NCI-H2196 treated with DMSO at 0.1 percent for 48 hours (cell line): ENCODE measurements at regions not wholly inside any gene's neighbourhood (a gene's known extent, or its start where the extent isn't known, plus 50 kb on each side); places are given as distances from the start of the nearest gene placed in this dataset.
"Not testable (repeated sequence)": the region's sequence is repeated elsewhere in the genome, so short reads cannot be mapped to it uniquely, and the experiment has no call there.

Source experiments
- DNase-seq: peaks from one replicate; lab custom pipeline; 2025; ENCODE audit not compliant: unreplicated experiment; lab: John Stamatoyannopoulos, UW

- no peak for DNase-seq
Measured at GRCh38 chr14:106605548-106606448, 1079.4 kb downstream of the TMEM121 start.

GRCh38 chr14:106606936-106607335, 1080.6 kb downstream of the TMEM121 start:
- no peak for DNase-seq

GRCh38 chr14:106610691-106611090, 1084.3 kb downstream of the TMEM121 start:
- DNase-seq = no peak

GRCh38 chr14:106613256-106613655, 1086.9 kb downstream of the TMEM121 start:
- DNase-seq = no peak

- DNase-seq = not testable (repeated sequence)
Measured at GRCh38 chr14:106618471-106618951, 1092.1 kb downstream of the TMEM121 start.

- no peak for DNase-seq
Measured at GRCh38 chr14:106619606-106620005, 1093.2 kb downstream of the TMEM121 start.

GRCh38 chr14:106620368-106620767, 1094.0 kb downstream of the TMEM121 start:
- DNase-seq = no peak

GRCh38 chr14:106622200-106622745, 1095.9 kb downstream of the TMEM121 start:
- DNase-seq = no peak

- no peak for DNase-seq
Measured at GRCh38 chr14:106625186-106625585, 1098.8 kb downstream of the TMEM121 start.

GRCh38 chr14:106626469-106626868, 1100.1 kb downstream of the TMEM121 start:
- DNase-seq = not testable (repeated sequence)

GRCh38 chr14:106626942-106627588, 1100.7 kb downstream of the TMEM121 start:
- DNase-seq = not testable (repeated sequence)

- no peak for DNase-seq
Measured at GRCh38 chr14:106631879-106632278, 1105.5 kb downstream of the TMEM121 start.

GRCh38 chr14:106633721-106634120, 1107.3 kb downstream of the TMEM121 start:
- no peak for DNase-seq

- DNase-seq = no peak
Measured at GRCh38 chr14:106635569-106635968, 1109.2 kb downstream of the TMEM121 start.

GRCh38 chr14:106638786-106639452, 1112.5 kb downstream of the TMEM121 start:
- DNase-seq = not testable (repeated sequence)

- no peak for DNase-seq
Measured at GRCh38 chr14:106642090-106642489, 1115.7 kb downstream of the TMEM121 start.

GRCh38 chr14:106642971-106643370, 1116.6 kb downstream of the TMEM121 start:
- not testable (repeated sequence) for DNase-seq

- not testable (repeated sequence) for DNase-seq
Measured at GRCh38 chr14:106648874-106649273, 1122.5 kb downstream of the TMEM121 start.

GRCh38 chr14:106651016-106651415, 1124.6 kb downstream of the TMEM121 start:
- no peak for DNase-seq

- DNase-seq = no peak
Measured at GRCh38 chr14:106652494-106652893, 1126.1 kb downstream of the TMEM121 start.

GRCh38 chr14:106657460-106657859, 1131.1 kb downstream of the TMEM121 start:
- DNase-seq = no peak
